NCI-H1092 treated with DMSO at 0.1 percent for 48 hours (cell line): ENCODE measurements at regions not wholly inside any gene's neighbourhood (a gene's known extent, or its start where the extent isn't known, plus 50 kb on each side); places are given as distances from the start of the nearest gene placed in this dataset.

Source experiments
- DNase-seq: peaks from one replicate; lab custom pipeline; 2025; lab: John Stamatoyannopoulos, UW

GRCh38 chr4:74878323-74878722, 54.6 kb upstream of the PARM1 start:
- no peak for DNase-seq

DNA sequence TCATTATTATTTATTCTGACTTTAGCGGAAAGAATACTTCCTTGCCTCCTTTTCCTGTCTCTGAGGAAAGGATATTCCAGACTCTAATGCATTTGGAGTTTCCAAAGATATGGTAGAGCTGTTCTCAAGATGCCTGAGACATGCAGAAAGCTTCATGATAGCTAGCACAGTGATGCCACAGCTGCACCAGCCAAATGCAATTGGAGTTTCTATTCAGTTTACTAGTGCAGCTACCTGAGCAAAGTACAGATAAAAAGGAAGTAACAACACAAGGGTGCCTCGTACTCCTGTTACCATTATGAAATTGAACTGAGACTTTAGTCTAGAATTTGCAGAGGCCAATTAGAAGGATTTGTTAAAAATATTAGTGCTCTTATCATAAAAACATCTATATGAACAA, 57.5 kb upstream of the PARM1 start:
- no peak for DNase-seq

- DNase-seq: peak; percentile 60
Observed at GRCh38 chr4:74874753-74875367, 58.1 kb upstream of the PARM1 start.

DNA sequence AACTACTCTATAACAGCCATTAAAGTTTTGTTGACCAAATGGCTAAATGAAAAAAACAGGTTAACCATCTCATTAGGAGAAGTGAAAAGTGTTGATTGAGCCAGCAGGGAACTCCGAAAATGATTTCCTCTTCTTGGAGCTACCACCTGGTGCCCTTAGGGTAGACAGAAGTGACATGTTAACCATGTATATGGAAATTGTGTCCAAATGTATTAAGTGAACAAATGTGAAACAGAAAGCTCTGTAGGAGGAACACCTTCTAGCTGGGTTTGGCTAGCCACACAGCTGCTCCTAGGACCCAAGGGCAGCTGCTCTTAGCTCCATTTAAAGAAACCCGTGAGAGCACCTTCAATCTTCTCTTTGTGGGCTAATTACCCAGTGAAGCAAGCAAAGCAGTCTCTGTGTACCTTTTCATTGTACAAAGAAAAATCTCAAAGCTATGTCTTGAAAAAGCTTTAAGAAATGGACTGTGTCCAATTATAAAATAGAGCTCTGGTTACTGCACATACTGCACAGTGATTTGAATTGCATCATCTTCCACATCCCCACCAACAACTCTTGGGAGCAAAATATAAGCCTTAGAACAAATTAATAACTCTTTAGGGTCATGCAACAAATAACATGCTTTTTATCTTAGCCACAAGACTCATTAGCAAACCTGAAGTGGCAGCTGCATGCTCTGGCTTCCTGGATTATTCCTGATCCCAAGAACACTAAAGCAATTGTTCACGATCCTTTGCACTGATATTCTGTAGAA, 59.2 kb upstream of the PARM1 start:
- DNase-seq: no peak

- no peak for DNase-seq
Observed at GRCh38 chr4:74858921-74859562, 64.7 kb upstream of the BTC start.

GRCh38 chr4:74855879-74856278, 61.6 kb upstream of the BTC start:
- DNase-seq: no peak

DNA sequence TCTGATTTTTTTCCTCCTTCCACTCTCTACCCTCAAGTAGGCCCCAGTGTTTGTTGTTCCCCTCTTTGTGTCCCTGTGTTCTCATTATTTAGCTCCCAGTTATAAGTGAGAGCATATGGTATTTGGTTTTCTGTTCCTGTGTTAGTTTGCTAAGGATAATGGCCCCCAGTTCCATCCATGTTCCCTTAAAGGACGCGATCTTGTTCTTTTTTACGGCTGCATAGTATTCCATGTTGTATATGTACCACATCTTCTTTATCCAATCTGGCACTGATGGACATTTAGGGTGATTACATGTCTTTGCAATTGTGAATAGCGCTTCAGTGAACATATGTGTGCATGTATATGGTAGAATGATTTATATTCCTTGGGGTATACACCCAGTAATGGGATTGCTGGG, 54.5 kb upstream of the BTC start:
- DNase-seq: no peak

DNA sequence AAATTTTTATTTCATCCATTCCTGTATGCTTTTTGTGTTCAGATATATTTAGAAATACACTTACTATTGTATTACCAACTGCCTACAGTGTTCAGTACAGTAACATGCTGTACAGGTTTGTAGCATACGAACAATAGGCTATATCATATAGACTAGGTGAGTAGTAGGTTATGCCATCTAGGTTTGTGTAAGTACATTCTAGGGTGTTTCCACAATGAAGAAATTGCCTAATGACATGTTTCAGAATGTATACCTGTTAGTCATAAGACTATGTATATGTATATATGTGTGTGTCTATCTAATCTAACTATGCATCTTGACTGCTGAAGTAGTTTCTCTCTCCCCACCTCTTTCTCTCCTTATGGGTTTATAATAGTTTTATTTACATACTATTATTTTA, 51.5 kb upstream of the BTC start:
- no peak for DNase-seq
